Panc1 (cell line): ENCODE measurements at regions not wholly inside any gene's neighbourhood (a gene's known extent, or its start where the extent isn't known, plus 50 kb on each side); places are given as distances from the start of the nearest gene placed in this dataset.

Experiments used
- ATAC-seq: fragments of 200-7000 bp; cut with Tn5 transposase; 2 replicates; pipeline ENCODE4 v1.9.1; 2020; ENCODE audit warnings: mild to moderate bottlenecking, moderate library complexity
- BruUV-seq: library from RNA; stranded (reverse); fragments of 400-500 nt; replicated peaks from 2 replicates; lab custom pipeline; 2021; lab: Mats Ljungman, UMichigan
- CTCF ChIA-PET: fragments of 300-600 bp; sonication (Branson Sonifier 250); formaldehyde crosslinking; loops from one replicate; lab custom pipeline; 2022; ENCODE audit warnings: antibody characterized with exemption; lab: Charles Lee
- POLR2A ChIA-PET: fragments of 300-600 bp; sonication (Branson Sonifier 250); formaldehyde crosslinking; loops from one replicate; lab custom pipeline; 2022; ENCODE audit warnings: antibody characterized with exemption; lab: Charles Lee
- DNase-seq: peaks from one replicate; pipeline ENCODE4 v3.0.0-alpha.2; 2010; ENCODE audit warnings: low read depth, low spot score
- H3K27ac ChIP-seq: 2 replicates; pipeline ENCODE4 v1.5.1; 2011; ENCODE audit warnings: mild to moderate bottlenecking, low read length, inconsistent platforms
- H3K27me3 ChIP-seq: fragments of 200-500 bp; sonication (Bioruptor generic); 2 replicates; pipeline ENCODE4 v1.6.0; 2014; ENCODE audit warnings: low read length, inconsistent platforms; ENCODE audit not compliant: control insufficient read depth, insufficient read depth
- H3K36me3 ChIP-seq: fragments of 200-500 bp; sonication (Bioruptor generic); 2 replicates; pipeline ENCODE4 v1.5.1; 2014; ENCODE audit warnings: inconsistent platforms, mild to moderate bottlenecking, low read length, moderate library complexity; ENCODE audit not compliant: control insufficient read depth, insufficient read depth
- H3K4me1 ChIP-seq: 2 replicates; pipeline ENCODE4 v1.5.1; 2011; ENCODE audit warnings: inconsistent platforms, mild to moderate bottlenecking, low read length, moderate library complexity; ENCODE audit not compliant: control insufficient read depth, insufficient read depth
- H3K4me3 ChIP-seq, 2 experiments: 2 replicates each; pipeline ENCODE4 v1.5.1; 2011 to 2012; ENCODE audit warnings: low read depth in 2 of 2, low read length in 2 of 2, mild to moderate bottlenecking in 2 of 2, inconsistent platforms in 1 of 2, moderate library complexity in 1 of 2
- H3K9me3 ChIP-seq: fragments of 200-500 bp; sonication (Bioruptor generic); 2 replicates; pipeline ENCODE4 v1.5.1; 2014; ENCODE audit warnings: low read depth, mild to moderate bottlenecking, inconsistent platforms, low read length, moderate library complexity; ENCODE audit not compliant: control insufficient read depth, insufficient read depth
- POLR2AphosphoS5 ChIP-seq: IDR thresholded peaks from 2 replicates; pipeline ENCODE4 v1.6.1; 2012; ENCODE audit warnings: mild to moderate bottlenecking, low read depth, low read length, moderate library complexity
- REST ChIP-seq, 2 experiments: IDR thresholded peaks; 2 replicates each; pipeline ENCODE4 v1.6.1; 2011 to 2012; ENCODE audit warnings: low read depth in 2 of 2, control low read depth in 1 of 2, low read length in 1 of 2, mild to moderate bottlenecking in 1 of 2, moderate library complexity in 1 of 2; ENCODE audit not compliant: insufficient read depth in 1 of 2
- SIN3A ChIP-seq: IDR thresholded peaks from 2 replicates; pipeline ENCODE4 v1.6.1; 2012; ENCODE audit warnings: low read depth, mild to moderate bottlenecking, low read length, moderate library complexity, borderline replicate concordance; ENCODE audit not compliant: insufficient read depth
- TCF7L2 ChIP-seq: IDR thresholded peaks from 2 replicates; pipeline ENCODE4 v1.6.1; 2011; ENCODE audit warnings: mild to moderate bottlenecking, low read depth, low read length, inconsistent platforms
- in situ Hi-C: cut with HindIII; loops from 2 replicates; pipeline ENCODE4 v1.10.0; 2016; ENCODE audit warnings: low sequenced_read_pairs, low pct_unique_long_range_greater_than_20kb
- intact Hi-C: fragments of 100-400 bp; cut with micrococcal nuclease; formaldehyde crosslinking; loops from one replicate; pipeline ENCODE4 v1.10.0; 2022; ENCODE audit not compliant: unreplicated experiment
- TF ChIP-seq, protein P1 (sequence below): fragments of 450-650 bp; IDR thresholded peaks from 2 replicates; pipeline ENCODE4 v1.5.1; 2017; ENCODE audit warnings: mild to moderate bottlenecking

GRCh38 chr7:88398459-88398858, 91.8 kb upstream of the STEAP4 start:
- no peak for DNase-seq
- TF ChIP-seq TCF7L2 (no peak), REST (IDR thresholded peaks at IDR 0.05; ENCODE audit: insufficient read depth in 1 of 2, low read depth in 2 of 2, low read length in 1 of 2) (no peak), POLR2AphosphoS5 (no peak), SIN3A (no peak)
- TF ChIP-seq, protein P1, sequence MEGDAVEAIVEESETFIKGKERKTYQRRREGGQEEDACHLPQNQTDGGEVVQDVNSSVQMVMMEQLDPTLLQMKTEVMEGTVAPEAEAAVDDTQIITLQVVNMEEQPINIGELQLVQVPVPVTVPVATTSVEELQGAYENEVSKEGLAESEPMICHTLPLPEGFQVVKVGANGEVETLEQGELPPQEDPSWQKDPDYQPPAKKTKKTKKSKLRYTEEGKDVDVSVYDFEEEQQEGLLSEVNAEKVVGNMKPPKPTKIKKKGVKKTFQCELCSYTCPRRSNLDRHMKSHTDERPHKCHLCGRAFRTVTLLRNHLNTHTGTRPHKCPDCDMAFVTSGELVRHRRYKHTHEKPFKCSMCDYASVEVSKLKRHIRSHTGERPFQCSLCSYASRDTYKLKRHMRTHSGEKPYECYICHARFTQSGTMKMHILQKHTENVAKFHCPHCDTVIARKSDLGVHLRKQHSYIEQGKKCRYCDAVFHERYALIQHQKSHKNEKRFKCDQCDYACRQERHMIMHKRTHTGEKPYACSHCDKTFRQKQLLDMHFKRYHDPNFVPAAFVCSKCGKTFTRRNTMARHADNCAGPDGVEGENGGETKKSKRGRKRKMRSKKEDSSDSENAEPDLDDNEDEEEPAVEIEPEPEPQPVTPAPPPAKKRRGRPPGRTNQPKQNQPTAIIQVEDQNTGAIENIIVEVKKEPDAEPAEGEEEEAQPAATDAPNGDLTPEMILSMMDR: no peak
- no peak overlapping the region for H3K4me3 ChIP-seq
- CTCF ChIA-PET: no interaction called here
- no TSS peak for BruUV-seq
- intact Hi-C loops (no loop called here), in situ Hi-C loops (no loop called here)
- H3K27me3 ChIP-seq: no peaks in the 10 kb centered on the region
- no peaks in the 10 kb centered on the region for H3K4me1 ChIP-seq
- POLR2A ChIA-PET: no interaction called here
- no peak for ATAC-seq
- no peak overlapping the region for H3K27ac ChIP-seq
- H3K36me3 ChIP-seq: no peaks in the 10 kb centered on the region
- no peaks in the 10 kb centered on the region for H3K9me3 ChIP-seq

GRCh38 chr7:88396948-88397322, 90.2 kb upstream of the STEAP4 start:
- no peak for ATAC-seq
- TF ChIP-seq, protein P1: no peak
- TF ChIP-seq SIN3A: no peak
- no peaks in the 10 kb centered on the region for H3K9me3 ChIP-seq
- in situ Hi-C loops (no loop called here), intact Hi-C loops (no loop called here)
- ChIA-PET CTCF (no interaction called here), POLR2A (no interaction called here)
- H3K36me3 ChIP-seq: no peaks in the 10 kb centered on the region
- H3K4me3 ChIP-seq: no peak overlapping the region
- no peaks in the 10 kb centered on the region for H3K27me3 ChIP-seq
- no peak overlapping the region for H3K27ac ChIP-seq
- no peak for DNase-seq
- no peaks in the 10 kb centered on the region for H3K4me1 ChIP-seq
- BruUV-seq: no TSS peak
